HG03108 (cell line): ENCODE measurements at regions not wholly inside any gene's neighbourhood (a gene's known extent, or its start where the extent isn't known, plus 50 kb on each side); places are given as distances from the start of the nearest gene placed in this dataset.

Experiments used
- ATAC-seq: cut with Tn5 transposase; IDR thresholded peaks from one replicate; pipeline ENCODE4 v1.9.1; 2021; ENCODE audit warnings: moderate library complexity; ENCODE audit not compliant: unreplicated experiment

- ATAC-seq, result no peak
Measured at GRCh38 chr1:38270849-38271633, 224.4 kb upstream of the POU3F1 start.

GRCh38 chr1:38269923-38270848 is 223.6 kb upstream of the POU3F1 start:
- no peak for ATAC-seq

GRCh38 chr1:38268226-38268625 is 221.6 kb upstream of the POU3F1 start:
- no peak for ATAC-seq

- no peak for ATAC-seq
Measured at GRCh38 chr1:38267037-38268036, 220.7 kb upstream of the POU3F1 start.

GRCh38 chr1:38266197-38266520 is 219.6 kb upstream of the POU3F1 start:
- no peak for ATAC-seq

GRCh38 chr1:38265293-38266196 is 219.0 kb upstream of the POU3F1 start:
- no peak for ATAC-seq

- no peak for ATAC-seq
Measured at GRCh38 chr1:38263438-38263837, 216.8 kb upstream of the POU3F1 start.

- ATAC-seq, result no peak
Measured at GRCh38 chr1:38261574-38261973, 215.0 kb upstream of the POU3F1 start.

GRCh38 chr1:38258085-38258627 is 211.6 kb upstream of the POU3F1 start:
- ATAC-seq, result no peak

GRCh38 chr1:38257374-38257773 is 210.8 kb upstream of the POU3F1 start:
- no peak for ATAC-seq

- ATAC-seq, result no peak
Measured at GRCh38 chr1:38256072-38256471, 209.5 kb upstream of the POU3F1 start.

- ATAC-seq, result no peak
Measured at GRCh38 chr1:38253314-38253713, 206.7 kb upstream of the POU3F1 start.

- ATAC-seq, result no peak
Measured at GRCh38 chr1:38250356-38250755, 203.8 kb upstream of the POU3F1 start.

- no peak for ATAC-seq
Measured at GRCh38 chr1:38249001-38249400, 202.4 kb upstream of the POU3F1 start.

- ATAC-seq, result no peak
Measured at GRCh38 chr1:38246955-38247952, 200.7 kb upstream of the POU3F1 start.

GRCh38 chr1:38244218-38244845 is 197.7 kb upstream of the POU3F1 start:
- no peak for ATAC-seq

GRCh38 chr1:38243106-38243505 is 196.5 kb upstream of the POU3F1 start:
- ATAC-seq, result no peak

GRCh38 chr1:38242506-38242905 is 195.9 kb upstream of the POU3F1 start:
- no peak for ATAC-seq
